Posterior cingulate gyrus (tissue), 11 donors: ENCODE measurements at regions not wholly inside any gene's neighbourhood (a gene's known extent, or its start where the extent isn't known, plus 50 kb on each side); places are given as distances from the start of the nearest gene placed in this dataset.
"Not testable (repeated sequence)": the region's sequence is repeated elsewhere in the genome, so short reads cannot be mapped to it uniquely, and the experiment has no call there.

Experiments used
- DNase-seq, 10 donors: peaks; one replicate each; pipeline versions ENCODE4 v3.0.0 to v3.0.0-alpha.2; 2020 to 2021; ENCODE audit warnings: mixed read lengths in 3 of 10
- intact Hi-C: fragments of 100-400 bp; cut with DNase I; formaldehyde crosslinking; loops from one replicate; pipeline ENCODE4 v1.15.1; 2023

- intact Hi-C loops, result no loop called here
- DNase-seq, result no peak
These were observed 195.9 kb upstream of the PPP1R26 start for GRCh38 chr9:135283671-135284070.

GRCh38 chr9:135284386-135285134, 195.0 kb upstream of the PPP1R26 start:
- DNase-seq, result peak in 2 of 10 donors; percentile 57 to 79
- intact Hi-C loops, result no loop called here

GRCh38 chr9:135286187-135286925, 193.2 kb upstream of the PPP1R26 start:
- intact Hi-C loops, result not testable (repeated sequence)
- peak in 3 of 10 donors; percentile 20 to 59 (median 22) for DNase-seq

- peak in 3 of 10 donors; percentile 39 to 53 (median 40) for DNase-seq
- intact Hi-C loops, result no loop called here
These were observed 192.6 kb upstream of the PPP1R26 start for GRCh38 chr9:135286961-135287360.

- DNase-seq, result peak in 2 of 10 donors; percentile 69 to 76
- intact Hi-C loops, result no loop called here
These were observed 192.0 kb upstream of the PPP1R26 start for GRCh38 chr9:135287627-135288026.

GRCh38 chr9:135288054-135288453, 191.5 kb upstream of the PPP1R26 start:
- intact Hi-C loops, result no loop called here

GRCh38 chr9:135289081-135289491, 190.5 kb upstream of the PPP1R26 start:
- intact Hi-C loops, result no loop called here
- peak in 2 of 10 donors; percentile 21 to 74 for DNase-seq

More at GRCh38 chr9:135288054-135288453, 191.5 kb upstream of the PPP1R26 start:
- peak in 2 of 10 donors; percentile 53 to 57 for DNase-seq

- DNase-seq, result peak in 2 of 10 donors; percentile 43 to 62
- intact Hi-C loops, result no loop called here
These were observed 189.5 kb upstream of the PPP1R26 start for GRCh38 chr9:135290086-135290485.

GRCh38 chr9:135290566-135290965, 189.0 kb upstream of the PPP1R26 start:
- DNase-seq, result peak in 3 of 10 donors; percentile 9 to 59 (median 24)
- intact Hi-C loops, result no loop called here

GRCh38 chr9:135291165-135291564, 188.4 kb upstream of the PPP1R26 start:
- DNase-seq, result peak in 3 of 10 donors; percentile 22 to 67 (median 42)
- intact Hi-C loops, result no loop called here

GRCh38 chr9:135294836-135295235, 184.7 kb upstream of the PPP1R26 start:
- intact Hi-C loops, result no loop called here
- DNase-seq, result peak in 2 of 10 donors; percentile 45 to 68

- peak in 1 of 10 donors; percentile 33 for DNase-seq
- intact Hi-C loops, result no loop called here
These were observed 183.9 kb upstream of the PPP1R26 start for GRCh38 chr9:135295551-135296300.

- intact Hi-C loops, result no loop called here
- DNase-seq, result peak in 2 of 10 donors; percentile 26 to 52
These were observed 182.7 kb upstream of the PPP1R26 start for GRCh38 chr9:135296735-135297455.

- DNase-seq, result peak in 3 of 10 donors; percentile 19 to 74 (median 57)
- intact Hi-C loops, result no loop called here
These were observed 182.0 kb upstream of the PPP1R26 start for GRCh38 chr9:135297456-135298075.

- no peak for DNase-seq
- intact Hi-C loops, result no loop called here
These were observed 180.4 kb upstream of the PPP1R26 start for GRCh38 chr9:135299239-135299590.

- intact Hi-C loops, result no loop called here
- DNase-seq, result peak in 2 of 10 donors; percentile 53 to 61
These were observed 179.8 kb upstream of the PPP1R26 start for GRCh38 chr9:135299651-135300345.

GRCh38 chr9:135300346-135301141, 179.0 kb upstream of the PPP1R26 start:
- intact Hi-C loops, result no loop called here
- DNase-seq, result peak in 2 of 10 donors; percentile 82
